GM18868 (cell line): ENCODE measurements at regions not wholly inside any gene's neighbourhood (a gene's known extent, or its start where the extent isn't known, plus 50 kb on each side); places are given as distances from the start of the nearest gene placed in this dataset.

Experiments used
- ATAC-seq: cut with Tn5 transposase; IDR thresholded peaks from one replicate; pipeline ENCODE4 v1.9.1; 2021; ENCODE audit warnings: mild to moderate bottlenecking, moderate library complexity; ENCODE audit not compliant: unreplicated experiment

DNA sequence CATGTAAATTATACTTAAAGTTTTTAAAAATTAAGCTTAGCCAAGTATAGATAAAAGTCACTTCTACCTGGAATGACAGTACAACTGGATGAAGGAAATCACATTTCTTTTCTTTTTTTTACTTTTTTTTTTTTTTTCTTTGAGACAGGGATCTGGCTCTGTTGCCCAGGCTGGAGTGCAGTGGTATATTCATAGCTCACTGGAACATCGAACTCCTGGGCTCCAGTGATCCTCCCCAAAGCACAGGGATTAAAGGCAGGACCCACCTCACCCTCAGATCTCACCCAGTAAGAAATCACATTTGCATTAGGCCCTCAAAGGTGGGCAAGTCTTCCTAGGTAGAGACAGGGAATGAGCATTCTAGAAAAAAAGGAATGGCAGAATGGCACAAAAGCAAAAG, 69.5 kb upstream of the C1GALT1 start:
- ATAC-seq: no peak

DNA sequence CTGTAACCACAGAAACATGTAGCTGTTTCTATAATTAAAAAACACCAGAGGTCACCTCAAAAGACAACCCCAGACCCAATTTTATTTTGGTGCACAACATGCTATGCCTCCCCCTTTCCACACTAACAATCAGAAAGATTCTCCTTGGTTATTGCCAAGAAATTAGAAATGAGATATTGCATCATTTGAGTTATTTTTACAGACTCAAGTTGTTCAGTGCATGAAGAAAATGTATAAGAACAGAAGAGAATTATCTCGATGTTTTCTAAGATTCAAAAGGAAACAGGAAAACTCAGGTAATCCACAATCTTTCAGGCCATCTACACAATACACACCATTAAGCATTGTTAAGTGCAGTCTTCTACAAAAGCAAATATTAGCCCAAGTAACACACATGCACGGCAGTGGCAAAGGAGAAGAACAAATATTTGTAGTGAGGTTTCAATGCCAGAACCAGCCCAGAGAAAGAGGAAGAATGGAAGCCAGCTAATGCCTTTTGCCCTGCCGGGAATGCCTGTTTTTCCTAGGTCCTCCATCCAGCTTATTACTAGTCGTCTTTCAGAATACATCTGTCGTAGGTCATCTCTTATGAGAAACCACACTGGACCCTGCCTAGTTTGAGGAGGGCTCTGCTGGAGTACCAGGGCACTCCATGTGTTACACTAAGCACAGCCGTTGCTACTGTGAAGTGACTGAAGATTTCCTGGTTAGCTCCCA, 67.6 kb upstream of the C1GALT1 start:
- ATAC-seq: no peak

DNA sequence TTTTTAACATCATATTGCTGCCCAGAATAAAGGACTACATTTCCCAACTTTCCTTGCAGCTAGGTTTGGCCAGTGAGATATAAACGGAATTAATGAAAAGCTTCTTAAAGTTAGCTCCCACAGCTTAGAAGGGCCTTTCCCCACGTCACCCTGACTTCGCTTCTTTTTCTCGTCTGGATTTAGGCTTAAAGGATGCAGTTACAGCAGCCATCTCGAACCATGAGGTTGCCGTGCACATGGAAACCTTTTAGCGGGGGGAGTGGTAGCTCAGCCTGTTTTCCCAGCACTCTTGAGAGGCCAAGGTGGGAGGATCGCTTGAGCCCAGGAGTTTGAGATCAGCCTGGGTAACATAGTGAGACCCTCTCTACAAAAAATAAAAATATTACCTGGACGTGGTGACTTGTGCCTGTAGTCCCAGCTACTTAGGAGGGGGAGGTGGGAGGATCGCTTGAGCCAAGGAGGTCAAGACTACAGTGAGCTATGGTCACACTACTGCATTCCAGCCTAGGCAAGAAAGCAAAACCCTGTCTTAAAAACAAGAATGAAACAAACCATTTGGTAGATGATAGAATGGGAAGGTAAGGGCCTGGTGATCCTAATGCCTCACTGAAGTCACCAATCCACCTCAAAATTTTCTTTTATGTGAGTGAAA, 64.3 kb upstream of the C1GALT1 start:
- no peak for ATAC-seq

GRCh38 chr7:7118822-7119221, 63.5 kb upstream of the C1GALT1 start:
- no peak for ATAC-seq

DNA sequence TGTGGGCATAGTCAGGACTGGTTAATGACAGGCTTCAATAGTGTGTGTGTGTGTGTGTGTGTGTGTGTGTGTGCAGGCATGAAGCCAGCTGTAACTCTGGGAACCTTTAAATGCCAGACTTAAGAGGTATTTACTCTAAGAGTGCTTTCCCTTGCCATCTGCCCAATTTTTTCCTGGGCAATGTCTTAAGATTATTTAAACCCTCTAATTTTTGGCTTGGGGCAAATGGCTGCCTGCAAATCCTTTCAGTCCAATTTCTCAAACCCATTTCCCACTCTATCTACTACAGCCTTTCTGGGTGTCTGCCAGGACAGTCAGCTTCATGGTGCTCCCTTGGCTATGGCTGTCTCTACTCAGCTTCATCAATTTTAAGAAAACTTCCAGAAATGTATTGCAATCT, 62.6 kb upstream of the C1GALT1 start:
- no peak for ATAC-seq

GRCh38 chr7:7122033-7122478, 60.3 kb upstream of the C1GALT1 start:
- no peak for ATAC-seq

GRCh38 chr7:7122701-7123281, 59.6 kb upstream of the C1GALT1 start:
- ATAC-seq: no peak

DNA sequence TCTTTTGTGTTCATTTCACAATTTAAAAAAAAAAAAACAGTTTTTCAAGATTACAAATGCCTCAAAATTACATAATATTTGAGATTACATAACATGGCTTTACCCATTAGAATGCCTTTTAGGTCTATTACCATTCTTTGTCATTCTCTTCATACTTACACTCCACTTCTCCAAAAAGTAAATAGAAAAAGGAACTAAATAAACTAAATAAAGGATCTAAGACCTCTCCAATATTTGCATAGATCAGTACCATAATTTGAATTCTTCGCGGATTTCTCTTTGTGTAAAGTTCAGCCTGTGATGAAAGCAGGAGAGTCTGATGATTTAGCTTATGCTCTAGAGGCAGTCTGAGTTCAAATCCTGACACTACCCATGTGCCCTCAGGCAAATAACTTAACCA, 56.4 kb upstream of the C1GALT1 start:
- ATAC-seq: no peak

DNA sequence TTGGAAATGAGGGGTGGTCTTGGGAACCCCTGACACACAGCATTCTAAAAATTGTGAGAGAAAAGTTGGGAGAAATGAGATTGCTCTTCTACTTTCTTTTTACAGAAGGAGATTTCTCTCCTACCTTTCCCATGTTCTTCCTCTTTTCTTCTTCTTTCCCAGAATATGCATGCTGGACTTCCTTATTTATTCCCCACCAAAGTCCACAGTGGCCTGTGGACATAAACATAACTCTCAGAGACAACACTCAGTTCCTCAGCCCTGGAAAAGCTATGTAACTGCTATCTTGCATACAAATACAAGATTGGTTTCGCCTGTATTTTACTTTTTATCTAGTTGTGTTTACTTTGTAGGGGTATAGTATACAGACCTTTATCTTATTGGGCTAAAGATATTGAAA, 54.6 kb upstream of the C1GALT1 start:
- no peak for ATAC-seq

DNA sequence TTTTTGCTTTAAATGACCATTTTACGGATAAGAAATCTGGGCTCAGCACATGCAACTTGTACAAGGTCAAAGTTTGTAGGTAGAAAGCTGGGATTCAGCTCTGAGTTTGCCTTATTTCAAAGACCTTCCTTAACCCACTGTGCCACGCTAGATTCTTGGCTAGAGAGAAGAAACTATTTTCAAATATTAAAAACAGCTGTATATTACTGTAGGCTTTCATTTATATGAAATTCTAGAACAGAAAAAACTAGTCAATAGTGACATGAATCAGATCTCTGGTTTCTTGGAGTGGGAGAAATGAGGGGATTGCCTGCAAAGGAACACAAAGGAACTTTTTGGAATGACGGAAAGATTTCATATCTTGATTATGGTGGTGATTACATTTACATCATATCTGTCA, 53.0 kb upstream of the C1GALT1 start:
- ATAC-seq: no peak

DNA sequence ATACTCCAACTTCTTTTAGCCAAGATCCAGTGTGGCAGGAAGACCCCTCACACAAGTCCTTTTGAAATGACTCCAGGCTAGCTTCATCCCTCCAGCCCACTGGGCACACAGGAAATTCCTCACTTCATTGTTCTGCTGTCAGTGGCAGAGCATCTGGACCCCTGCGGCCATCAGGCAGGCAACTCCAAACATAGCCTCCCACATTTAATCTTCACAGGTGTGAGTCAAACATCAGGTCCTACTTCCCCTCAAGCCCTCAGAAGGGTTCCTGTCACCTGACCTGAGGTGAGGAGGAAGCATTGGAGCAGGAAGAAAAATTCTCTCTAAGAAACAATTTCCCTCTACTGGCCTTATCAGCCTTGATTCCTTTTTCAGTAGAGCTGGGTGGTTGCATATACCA, 51.1 kb upstream of the C1GALT1 start:
- no peak for ATAC-seq
